Testis (tissue), 2 donors: ENCODE measurements at regions not wholly inside any gene's neighbourhood (a gene's known extent, or its start where the extent isn't known, plus 50 kb on each side); places are given as distances from the start of the nearest gene placed in this dataset.

Experiments
- CTCF ChIP-seq, 3 experiments: fragments of 450-650 bp in 2 of 3; fragments of 200-600 bp in 1 of 3; sonication (generic) in 1 of 3; IDR thresholded peaks; one replicate each; pipeline ENCODE4 v1.5.1; 2016 to 2019; ENCODE audit warnings: antibody characterized with exemption in 3 of 3, mild to moderate bottlenecking in 2 of 3, moderate library complexity in 1 of 3
- POLR2A ChIP-seq: fragments of 450-650 bp; IDR thresholded peaks from one replicate; pipeline ENCODE4 v1.6.1; 2017; ENCODE audit warnings: antibody characterized with exemption, mild to moderate bottlenecking, moderate library complexity

- TF ChIP-seq CTCF (IDR thresholded peaks at IDR 0.05) (no peak), POLR2A (no peak)
Observed at GRCh38 chr12:66065641-66066136, 64.9 kb downstream of the LLPH start.
